SKM-1 (cell line): ENCODE measurements at regions not wholly inside any gene's neighbourhood (a gene's known extent, or its start where the extent isn't known, plus 50 kb on each side); places are given as distances from the start of the nearest gene placed in this dataset.
"Not testable (repeated sequence)": the region's sequence is repeated elsewhere in the genome, so short reads cannot be mapped to it uniquely, and the experiment has no call there.

Source experiments
- DNase-seq: peaks from one replicate; lab custom pipeline; 2025; ENCODE audit not compliant: unreplicated experiment; lab: John Stamatoyannopoulos, UW

- DNase-seq, result no peak
These were observed 51.2 kb upstream of the PRR23C start for GRCh38 chr3:139095803-139096466.

- DNase-seq, result no peak
These were observed 52.0 kb upstream of the PRR23C start for GRCh38 chr3:139096670-139097069.

GRCh38 chr3:139098391-139098790, 53.7 kb upstream of the PRR23C start:
- DNase-seq, result no peak

DNA sequence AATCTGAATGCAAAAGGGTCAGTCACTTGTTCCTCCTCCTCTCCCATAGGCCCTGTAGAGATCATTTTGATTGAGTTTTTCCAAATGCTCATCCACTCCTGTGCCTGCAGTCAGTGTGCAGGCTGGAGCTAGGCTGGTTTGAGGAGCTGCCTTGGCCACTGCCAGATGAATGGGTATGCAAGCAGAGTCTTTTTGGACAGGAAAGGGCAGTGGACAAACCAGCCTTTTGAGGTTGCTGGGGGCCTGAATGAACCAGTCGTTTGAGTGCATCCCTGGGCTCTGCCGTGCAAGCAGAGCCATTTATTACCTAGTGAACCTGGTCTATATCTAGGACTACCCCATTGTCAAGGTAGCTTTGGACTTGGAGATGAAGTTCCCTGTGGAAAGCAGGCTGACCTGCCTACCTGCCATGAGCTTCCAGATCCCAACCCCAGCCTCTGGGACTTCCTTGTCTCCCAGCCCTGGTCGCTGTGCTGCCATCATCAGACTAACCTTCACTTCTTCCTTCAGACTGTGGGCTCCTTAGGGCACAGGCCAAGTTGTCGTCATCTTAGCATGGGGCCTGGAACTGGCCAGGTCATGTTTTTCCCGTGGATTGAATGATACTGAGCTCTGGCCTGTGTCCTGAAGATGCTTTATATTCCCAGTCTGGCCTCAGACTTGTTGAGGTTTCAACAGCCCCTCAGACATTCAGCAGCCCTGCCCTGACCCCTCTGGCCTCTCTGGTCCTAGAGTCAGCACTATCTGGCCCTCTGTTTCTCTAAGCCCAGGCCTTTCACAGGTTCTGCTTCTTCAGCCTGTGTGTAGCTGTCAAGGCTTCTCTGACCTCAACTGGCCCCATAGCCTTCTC, 55.5 kb upstream of the PRR23C start:
- DNase-seq, result no peak

- DNase-seq, result no peak
These were observed 56.1 kb upstream of the PRR23C start for GRCh38 chr3:139100821-139101220.

- DNase-seq, result no peak
These were observed 56.7 kb upstream of the PRR23C start for GRCh38 chr3:139101396-139101795.

DNA sequence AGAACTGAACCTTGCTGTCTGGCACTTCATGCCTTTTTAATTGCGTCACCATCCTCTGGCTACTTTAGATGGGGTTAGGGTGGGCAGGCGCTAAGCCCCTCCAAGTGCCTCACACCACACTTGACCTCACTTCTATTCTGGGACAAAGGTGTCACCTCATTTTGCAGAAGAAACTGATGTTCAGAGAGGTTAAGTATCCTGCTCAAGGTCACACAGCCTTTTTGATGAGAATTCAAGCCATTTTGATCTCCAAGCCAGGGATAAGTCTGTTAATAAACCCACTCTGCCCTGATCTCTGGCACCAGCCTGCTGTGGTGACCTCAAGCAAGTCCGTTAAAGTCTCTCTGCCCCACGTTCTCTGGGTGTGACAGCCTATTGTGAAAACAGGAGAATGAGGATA, 58.8 kb upstream of the PRR23C start:
- no peak for DNase-seq

- DNase-seq, result no peak
These were observed 59.4 kb upstream of the PRR23C start for GRCh38 chr3:139104062-139104461.

GRCh38 chr3:139105154-139105702, 60.5 kb upstream of the PRR23C start:
- no peak for DNase-seq

- no peak for DNase-seq
These were observed 61.6 kb upstream of the PRR23C start for GRCh38 chr3:139106013-139106932.

GRCh38 chr3:139107424-139108252, 62.9 kb upstream of the PRR23C start:
- DNase-seq, result no peak

GRCh38 chr3:139108253-139108969, 63.7 kb upstream of the PRR23C start:
- no peak for DNase-seq

- no peak for DNase-seq
These were observed 64.6 kb upstream of the PRR23C start for GRCh38 chr3:139109271-139109670.

- no peak for DNase-seq
These were observed 65.6 kb upstream of the PRR23C start for GRCh38 chr3:139110072-139110830.

- not testable (repeated sequence) for DNase-seq
These were observed 66.2 kb upstream of the PRR23C start for GRCh38 chr3:139110929-139111328.

DNA sequence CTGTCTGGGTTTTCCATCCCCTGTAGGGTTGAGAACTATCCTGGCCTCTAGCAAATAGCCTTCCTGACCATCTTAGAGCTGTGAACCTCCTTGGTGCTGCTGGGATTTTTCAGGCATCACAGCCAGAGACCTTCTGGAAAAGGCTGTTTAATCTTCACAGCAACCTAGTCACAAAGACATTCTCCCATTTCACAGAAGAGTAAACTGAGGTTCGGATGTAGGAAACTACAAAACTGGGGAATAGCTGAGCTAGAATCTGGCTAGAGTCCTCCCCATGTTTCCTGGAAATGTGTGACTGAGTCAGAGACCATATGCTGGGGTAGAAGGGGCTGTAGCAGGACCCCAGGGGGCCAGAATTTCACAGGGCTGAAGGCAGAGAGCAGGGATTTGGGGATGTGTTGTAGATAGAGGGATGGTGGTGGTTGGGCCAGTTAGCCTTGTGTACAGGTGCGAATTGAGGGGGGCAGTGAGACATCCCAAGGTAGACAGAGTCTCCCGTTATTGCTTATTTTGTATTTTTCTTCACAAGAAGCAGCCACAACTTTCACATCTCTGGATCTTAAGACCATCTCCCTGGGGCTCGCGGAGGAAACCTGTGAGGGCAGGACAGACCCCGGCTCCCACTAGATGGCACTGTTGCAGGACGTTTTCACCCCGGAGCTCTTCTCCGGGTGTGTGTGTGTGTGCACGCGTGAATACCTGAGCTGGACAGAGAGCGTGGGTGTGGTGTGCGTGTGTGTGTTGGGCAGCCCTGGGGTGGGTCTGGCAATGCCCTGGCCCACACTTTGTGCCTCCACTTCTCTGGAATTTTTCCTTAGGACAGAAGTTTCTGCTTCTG, 66.9 kb upstream of the PRR23C start:
- DNase-seq, result peak; percentile 15

- no peak for DNase-seq
These were observed 67.5 kb upstream of the PRR23C start for GRCh38 chr3:139112230-139112558.
